HepG2 (cell line): ENCODE measurements at regions not wholly inside any gene's neighbourhood (a gene's known extent, or its start where the extent isn't known, plus 50 kb on each side); places are given as distances from the start of the nearest gene placed in this dataset.

Source experiments
- ATAC-seq: fragments of 200-7000 bp; cut with Tn5 transposase; 3 replicates; pipeline ENCODE4 v1.9.1; 2020; ENCODE audit warnings: mild to moderate bottlenecking, moderate library complexity
- BruUV-seq: library from RNA; stranded (reverse); fragments of 400-500 nt; replicated peaks from 2 replicates; lab custom pipeline; 2021; lab: Mats Ljungman, UMichigan
- CTCF ChIA-PET: fragments of 300-600 bp; formaldehyde crosslinking; extraction: SDS; loops from one replicate; lab custom pipeline; 2021; ENCODE audit warnings: low total read pairs, inconsistent platforms, low intra/inter-chr PET ratio; lab: Yijun Ruan, JAX
- POLR2A ChIA-PET: fragments of 350-600 bp; sonication (Branson Sonifier 250); formaldehyde crosslinking; loops from one replicate; lab custom pipeline; 2020; ENCODE audit warnings: antibody characterized with exemption, inconsistent platforms; lab: Yijun Ruan, JAX
- DNase-seq: peaks from one replicate; pipeline ENCODE4 v3.0.0-alpha.2; 2015; ENCODE audit warnings: low spot score
- FAIRE-seq: peaks from 3 replicates; lab custom pipeline; 2011; peaks lifted over from hg19 to GRCh38; lab: Jason Lieb, UNC
- H2AFZ ChIP-seq: one replicate; pipeline ENCODE4 v1.6.1; 2011; ENCODE audit warnings: low read length, inconsistent platforms
- H3K27ac ChIP-seq: fragments of 300-600 bp; 3 replicates; pipeline ENCODE4 v1.8.0; 2011; ENCODE audit warnings: mixed run types, mild to moderate bottlenecking, mixed read lengths, low read length, inconsistent platforms; ENCODE audit not compliant: insufficient read depth; ENCODE audit errors: extremely low read length
- H3K27me3 ChIP-seq, 2 experiments: fragments of 200-600 bp in 1 of 2; 2 replicates in 1 of 2; 3 replicates in 1 of 2; pipeline versions ENCODE4 v1.6.0 to v1.8.0; 2011; ENCODE audit warnings: low read length in 2 of 2, mild to moderate bottlenecking in 2 of 2, moderate library complexity in 2 of 2, inconsistent platforms in 1 of 2; ENCODE audit not compliant: insufficient read depth in 2 of 2, control insufficient read depth in 1 of 2
- H3K36me3 ChIP-seq, 2 experiments: fragments of 200-600 bp in 1 of 2; replicated peaks in 1 of 2; 2 replicates in 1 of 2; 3 replicates in 1 of 2; pipeline versions ENCODE4 v1.5.1 to v1.8.0; 2011; ENCODE audit warnings: low read length in 2 of 2, inconsistent platforms in 1 of 2; ENCODE audit not compliant: insufficient read depth in 2 of 2, control insufficient read depth in 1 of 2
- H3K4me1 ChIP-seq: 2 replicates; pipeline ENCODE4 v1.5.1; 2012; ENCODE audit warnings: low read length, inconsistent platforms; ENCODE audit not compliant: insufficient read depth
- H3K4me2 ChIP-seq: 2 replicates; pipeline ENCODE4 v1.6.0; 2011; ENCODE audit warnings: low read depth, low read length, inconsistent platforms
- H3K4me3 ChIP-seq, 3 experiments: fragments of 200-600 bp in 1 of 3; sonication (generic), shearing (Covaris generic) in 1 of 3; replicated peaks in 1 of 3; 2 replicates each; pipeline ENCODE4 v1.5.1; 2011 to 2016; ENCODE audit warnings: low read length in 3 of 3, inconsistent platforms in 2 of 3, low read depth in 2 of 3, mild to moderate bottlenecking in 2 of 3, control low read depth in 1 of 3, mixed read lengths in 1 of 3; ENCODE audit not compliant: insufficient read depth in 1 of 3
- H3K79me2 ChIP-seq: one replicate; pipeline ENCODE4 v1.6.1; 2011; ENCODE audit warnings: low read length, inconsistent platforms; ENCODE audit not compliant: insufficient read depth
- H3K9ac ChIP-seq: 2 replicates; pipeline ENCODE4 v1.6.0; 2011; ENCODE audit warnings: mild to moderate bottlenecking, low read depth, low read length, inconsistent platforms; ENCODE audit not compliant: insufficient read depth
- H3K9me3 ChIP-seq: 2 replicates; pipeline ENCODE4 v1.5.1; 2012; ENCODE audit warnings: mild to moderate bottlenecking, low read length
- H4K20me1 ChIP-seq: 2 replicates; pipeline ENCODE4 v1.6.0; 2011; ENCODE audit warnings: inconsistent platforms, mild to moderate bottlenecking, low read length, moderate library complexity; ENCODE audit not compliant: insufficient read depth
- CENPX ChIP-seq: sonication (generic); formaldehyde crosslinking; IDR thresholded peaks from 2 replicates; pipeline ENCODE4 v1.9.0; 2021; ENCODE audit warnings: mild to moderate bottlenecking, missing genetic modification reagents, moderate library complexity
- HIVEP1 ChIP-seq: sonication (generic); formaldehyde crosslinking; IDR thresholded peaks from 2 replicates; pipeline ENCODE4 v1.4.0; 2020; ENCODE audit warnings: mild to moderate bottlenecking, missing genetic modification reagents
- MYC ChIP-seq: sonication (generic); formaldehyde crosslinking; IDR thresholded peaks from 2 replicates; pipeline ENCODE4 v1.9.0; 2021; ENCODE audit warnings: missing genetic modification reagents, borderline replicate concordance
- RBAK ChIP-seq: sonication (generic); formaldehyde crosslinking; IDR thresholded peaks from 2 replicates; pipeline ENCODE4 v1.5.1; 2020; ENCODE audit warnings: mild to moderate bottlenecking, missing genetic modification reagents
- ZBTB25 ChIP-seq: IDR thresholded peaks from 2 replicates; pipeline ENCODE4 v1.6.1; 2018; ENCODE audit warnings: missing genetic modification reagents
- ZNF337 ChIP-seq: sonication (generic); formaldehyde crosslinking; IDR thresholded peaks from 2 replicates; pipeline ENCODE4 v1.5.1; 2020; ENCODE audit warnings: missing genetic modification reagents, low read depth, mild to moderate bottlenecking, borderline replicate concordance
- ZNF446 ChIP-seq: sonication (generic); formaldehyde crosslinking; IDR thresholded peaks from 2 replicates; pipeline ENCODE4 v1.5.0; 2020; ENCODE audit warnings: mild to moderate bottlenecking, missing genetic modification reagents
- ZNF552 ChIP-seq: sonication (generic); formaldehyde crosslinking; IDR thresholded peaks from 2 replicates; pipeline ENCODE4 v1.9.0; 2022; ENCODE audit warnings: missing genetic modification reagents, mild to moderate bottlenecking, borderline replicate concordance
- ZNF577 ChIP-seq: sonication (generic); formaldehyde crosslinking; IDR thresholded peaks from 2 replicates; pipeline ENCODE4 v1.4.0; 2020; ENCODE audit warnings: mild to moderate bottlenecking, low read depth, missing genetic modification reagents, borderline replicate concordance
- WGBS: methylation state at CpG from one replicate; pipeline ENCODE4 v1.1.6; 2017; ENCODE audit warnings: low lambda C conversion rate; 5-methylcytosine and 5-hydroxymethylcytosine counted together
- in situ Hi-C: cut with HindIII; loops from 2 replicates; pipeline ENCODE4 v1.10.0; 2017; ENCODE audit warnings: low pct_unique_long_range_greater_than_20kb; ENCODE audit not compliant: extremely low pct_ligation_motif_present
- intact Hi-C: fragments of 100-400 bp; cut with micrococcal nuclease; formaldehyde crosslinking; loops from one replicate; pipeline ENCODE4 v1.10.0; 2022; ENCODE audit not compliant: unreplicated experiment
- TF ChIP-seq, protein P1 (sequence below): sonication (generic); formaldehyde crosslinking; IDR thresholded peaks from 2 replicates; pipeline ENCODE4 v1.5.1; 2020; ENCODE audit warnings: missing genetic modification reagents, mild to moderate bottlenecking, borderline replicate concordance
- TF ChIP-seq, protein P2 (sequence below): sonication (generic); formaldehyde crosslinking; IDR thresholded peaks from 2 replicates; pipeline ENCODE4 v1.4.0; 2020; ENCODE audit warnings: missing genetic modification reagents, borderline replicate concordance

GRCh38 chr5:147983742-147984141 lies 77.4 kb upstream of the C5orf46 start:
- no peaks in the 10 kb centered on the region for H3K9me3 ChIP-seq
- POLR2A ChIA-PET = no interaction called here
- H3K36me3 ChIP-seq = no peaks in the 10 kb centered on the region
- no peak overlapping the region for H3K9ac ChIP-seq
- no TSS peak for BruUV-seq
- CTCF ChIA-PET = no interaction called here
- FAIRE-seq = no peak
- no peak for ATAC-seq
- no peak for DNase-seq
- no peak overlapping the region for H3K27ac ChIP-seq
- no peak overlapping the region for H3K4me2 ChIP-seq
- WGBS = 0% methylated on average over 1 of the region's 1 CpG
- H3K27me3 ChIP-seq = no peaks in the 10 kb centered on the region
- H3K4me3 ChIP-seq = no peak overlapping the region
- no peaks in the 10 kb centered on the region for H3K79me2 ChIP-seq
- no peaks in the 10 kb centered on the region for H3K4me1 ChIP-seq
- in situ Hi-C loops = no loop called here
- H2AFZ ChIP-seq = no peak overlapping the region
- H4K20me1 ChIP-seq = no peaks in the 10 kb centered on the region
- no peak for TF ChIP-seq CENPX
- no peak for TF ChIP-seq ZNF552 (CRISPR knock-in tag)
- TF ChIP-seq ZNF577 (CRISPR knock-in tag) = no peak
- no peak for TF ChIP-seq RBAK (CRISPR knock-in tag)
- TF ChIP-seq HIVEP1 (CRISPR knock-in tag) = no peak
- intact Hi-C loops = no loop called here

DNA sequence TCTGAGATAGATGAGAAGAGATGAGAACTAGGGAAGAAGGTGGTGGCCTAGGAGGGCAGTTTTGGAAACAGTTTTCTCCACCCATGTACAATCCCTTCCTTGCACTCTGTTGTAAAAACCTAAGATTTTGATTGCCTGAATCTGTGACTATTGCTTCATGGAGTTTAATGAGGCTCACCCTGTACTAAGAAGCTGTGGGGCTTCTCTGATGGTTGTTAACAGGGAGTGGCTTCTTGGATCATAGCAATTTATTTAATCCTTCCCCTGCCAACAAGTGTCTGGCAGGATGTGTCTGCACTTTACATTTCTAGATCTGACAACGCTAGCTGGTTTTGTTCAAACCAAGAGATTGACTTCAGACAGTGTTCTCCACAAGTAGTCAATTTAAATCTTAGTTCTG lies 74.7 kb upstream of the C5orf46 start:
- CTCF ChIA-PET = no interaction called here
- TF ChIP-seq, protein P1, sequence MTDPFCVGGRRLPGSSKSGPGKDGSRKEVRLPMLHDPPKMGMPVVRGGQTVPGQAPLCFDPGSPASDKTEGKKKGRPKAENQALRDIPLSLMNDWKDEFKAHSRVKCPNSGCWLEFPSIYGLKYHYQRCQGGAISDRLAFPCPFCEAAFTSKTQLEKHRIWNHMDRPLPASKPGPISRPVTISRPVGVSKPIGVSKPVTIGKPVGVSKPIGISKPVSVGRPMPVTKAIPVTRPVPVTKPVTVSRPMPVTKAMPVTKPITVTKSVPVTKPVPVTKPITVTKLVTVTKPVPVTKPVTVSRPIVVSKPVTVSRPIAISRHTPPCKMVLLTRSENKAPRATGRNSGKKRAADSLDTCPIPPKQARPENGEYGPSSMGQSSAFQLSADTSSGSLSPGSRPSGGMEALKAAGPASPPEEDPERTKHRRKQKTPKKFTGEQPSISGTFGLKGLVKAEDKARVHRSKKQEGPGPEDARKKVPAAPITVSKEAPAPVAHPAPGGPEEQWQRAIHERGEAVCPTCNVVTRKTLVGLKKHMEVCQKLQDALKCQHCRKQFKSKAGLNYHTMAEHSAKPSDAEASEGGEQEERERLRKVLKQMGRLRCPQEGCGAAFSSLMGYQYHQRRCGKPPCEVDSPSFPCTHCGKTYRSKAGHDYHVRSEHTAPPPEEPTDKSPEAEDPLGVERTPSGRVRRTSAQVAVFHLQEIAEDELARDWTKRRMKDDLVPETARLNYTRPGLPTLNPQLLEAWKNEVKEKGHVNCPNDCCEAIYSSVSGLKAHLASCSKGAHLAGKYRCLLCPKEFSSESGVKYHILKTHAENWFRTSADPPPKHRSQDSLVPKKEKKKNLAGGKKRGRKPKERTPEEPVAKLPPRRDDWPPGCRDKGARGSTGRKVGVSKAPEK (CRISPR knock-in tag) = no peak
- TF ChIP-seq MYC (CRISPR knock-in tag) (no peak), ZNF337 (CRISPR knock-in tag) (no peak), ZBTB25 (CRISPR knock-in tag) (no peak), ZNF446 (CRISPR knock-in tag) (no peak)
- TF ChIP-seq, protein P2, sequence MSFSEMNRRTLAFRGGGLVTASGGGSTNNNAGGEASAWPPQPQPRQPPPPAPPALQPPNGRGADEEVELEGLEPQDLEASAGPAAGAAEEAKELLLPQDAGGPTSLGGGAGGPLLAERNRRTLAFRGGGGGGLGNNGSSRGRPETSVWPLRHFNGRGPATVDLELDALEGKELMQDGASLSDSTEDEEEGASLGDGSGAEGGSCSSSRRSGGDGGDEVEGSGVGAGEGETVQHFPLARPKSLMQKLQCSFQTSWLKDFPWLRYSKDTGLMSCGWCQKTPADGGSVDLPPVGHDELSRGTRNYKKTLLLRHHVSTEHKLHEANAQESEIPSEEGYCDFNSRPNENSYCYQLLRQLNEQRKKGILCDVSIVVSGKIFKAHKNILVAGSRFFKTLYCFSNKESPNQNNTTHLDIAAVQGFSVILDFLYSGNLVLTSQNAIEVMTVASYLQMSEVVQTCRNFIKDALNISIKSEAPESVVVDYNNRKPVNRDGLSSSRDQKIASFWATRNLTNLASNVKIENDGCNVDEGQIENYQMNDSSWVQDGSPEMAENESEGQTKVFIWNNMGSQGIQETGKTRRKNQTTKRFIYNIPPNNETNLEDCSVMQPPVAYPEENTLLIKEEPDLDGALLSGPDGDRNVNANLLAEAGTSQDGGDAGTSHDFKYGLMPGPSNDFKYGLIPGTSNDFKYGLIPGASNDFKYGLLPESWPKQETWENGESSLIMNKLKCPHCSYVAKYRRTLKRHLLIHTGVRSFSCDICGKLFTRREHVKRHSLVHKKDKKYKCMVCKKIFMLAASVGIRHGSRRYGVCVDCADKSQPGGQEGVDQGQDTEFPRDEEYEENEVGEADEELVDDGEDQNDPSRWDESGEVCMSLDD (CRISPR knock-in tag) = no peak

More for the DNA sequence above, 74.7 kb upstream of the C5orf46 start:
- H3K79me2 ChIP-seq = no peaks in the 10 kb centered on the region
- no peaks in the 10 kb centered on the region for H3K36me3 ChIP-seq
- no peak overlapping the region for H3K27ac ChIP-seq
- WGBS = 46% methylated on average over 1 of the region's 1 CpG
- POLR2A ChIA-PET = no interaction called here
- ATAC-seq (no peak), DNase-seq (no peak), FAIRE-seq (no peak)
- H3K27me3 ChIP-seq = no peaks in the 10 kb centered on the region
- no peak overlapping the region for H3K4me2 ChIP-seq
- no TSS peak for BruUV-seq
- no peak overlapping the region for H2AFZ ChIP-seq
- H3K4me1 ChIP-seq = no peaks in the 10 kb centered on the region
- no peak overlapping the region for H3K9ac ChIP-seq
- H3K4me3 ChIP-seq = no peak overlapping the region
- no peaks in the 10 kb centered on the region for H3K9me3 ChIP-seq
- in situ Hi-C loops = no loop called here
- intact Hi-C loops = no loop called here
- H4K20me1 ChIP-seq = no peaks in the 10 kb centered on the region
